ENCODE measurements at regions not wholly inside any gene's neighbourhood (a gene's known extent, or its start where the extent isn't known, plus 50 kb on each side); places are given as distances from the start of the nearest gene placed in this dataset.

DNA sequence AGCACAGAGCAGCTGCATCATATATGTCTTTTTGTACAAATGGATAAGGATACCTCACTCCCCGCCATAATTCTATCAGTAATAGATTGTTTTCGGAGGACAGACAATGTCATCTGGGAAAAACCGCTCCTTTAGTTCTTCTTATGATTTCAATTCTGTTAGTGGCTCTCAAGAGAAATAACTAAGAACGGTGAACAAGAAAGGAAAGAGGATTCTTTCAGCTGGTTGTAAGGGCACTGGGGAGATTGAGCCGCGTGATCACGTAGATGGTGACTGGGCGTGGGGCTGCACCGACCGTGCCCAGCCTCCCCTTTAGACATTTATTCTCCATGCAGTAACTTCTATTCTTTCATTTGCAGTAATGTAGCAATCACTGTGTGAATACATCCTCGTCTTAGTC lies 99.4 kb upstream of the PEG3 start:
- DNase-seq (ENCODE audit: low read depth in 1 of 2, low spot score in 1 of 2), result no peak
- WGBS (ENCODE audit: missing lambda C conversion rate), result 44% methylated on average over 11 of the region's 11 CpGs
- peaks cover 57% of the 10 kb centered on the region for H3K9me3 ChIP-seq
- no peaks in the 10 kb centered on the region for H3K4me1 ChIP-seq
- FAIRE-seq, result no peak
- H3K27ac ChIP-seq, result no peak overlapping the region
- TF ChIP-seq JUN (IDR thresholded peaks at IDR 0.05), result no peak
- TF ChIP-seq, protein P1, sequence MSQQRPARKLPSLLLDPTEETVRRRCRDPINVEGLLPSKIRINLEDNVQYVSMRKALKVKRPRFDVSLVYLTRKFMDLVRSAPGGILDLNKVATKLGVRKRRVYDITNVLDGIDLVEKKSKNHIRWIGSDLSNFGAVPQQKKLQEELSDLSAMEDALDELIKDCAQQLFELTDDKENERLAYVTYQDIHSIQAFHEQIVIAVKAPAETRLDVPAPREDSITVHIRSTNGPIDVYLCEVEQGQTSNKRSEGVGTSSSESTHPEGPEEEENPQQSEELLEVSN (IDR thresholded peaks at IDR 0.05; ENCODE audit: borderline replicate concordance, low read depth), result no peak
- H3K4me2 ChIP-seq, result no peak overlapping the region
- ChIA-PET POLR2A (no interaction called here), CTCF (no interaction called here)
- no peak for ATAC-seq
- H3K4me3 ChIP-seq, result no peak overlapping the region

DNA sequence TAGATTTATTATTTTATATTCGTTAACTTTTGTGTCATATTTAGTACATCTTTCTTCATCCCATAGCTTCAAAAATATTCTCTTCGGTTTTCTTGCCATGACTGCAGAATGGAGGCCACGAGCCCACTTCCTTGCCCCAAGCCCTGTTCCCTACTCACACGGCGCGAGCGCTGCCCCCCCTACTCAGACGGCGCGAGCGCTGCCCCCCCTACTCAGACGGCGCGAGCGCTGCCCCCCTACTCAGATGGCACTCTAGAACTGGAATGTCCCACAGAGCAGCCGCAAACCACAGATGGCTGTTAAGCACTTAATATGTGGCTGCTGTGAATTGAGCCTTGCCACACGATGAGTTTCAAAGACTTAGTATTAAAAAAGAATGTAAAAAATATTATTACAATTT lies 102.2 kb upstream of the PEG3 start:
- no peak for DNase-seq (ENCODE audit: low read depth in 1 of 2, low spot score in 1 of 2)
- 86% methylated on average over 17 of the region's 17 CpGs for WGBS (ENCODE audit: missing lambda C conversion rate)
- peak in 1 of 2 experiments; percentile 94; a peak in 2 of 6 replicates for ATAC-seq
- Histone ChIP-seq H3K4me2 (no peak overlapping the region), H3K9me3 (peaks cover 54% of the 10 kb centered on the region), H3K27ac (no peak overlapping the region), H3K4me1 (no peaks in the 10 kb centered on the region), H3K4me3 (no peak overlapping the region)
- ChIA-PET POLR2A (no interaction called here), CTCF (no interaction called here)
- TF ChIP-seq, protein P2, sequence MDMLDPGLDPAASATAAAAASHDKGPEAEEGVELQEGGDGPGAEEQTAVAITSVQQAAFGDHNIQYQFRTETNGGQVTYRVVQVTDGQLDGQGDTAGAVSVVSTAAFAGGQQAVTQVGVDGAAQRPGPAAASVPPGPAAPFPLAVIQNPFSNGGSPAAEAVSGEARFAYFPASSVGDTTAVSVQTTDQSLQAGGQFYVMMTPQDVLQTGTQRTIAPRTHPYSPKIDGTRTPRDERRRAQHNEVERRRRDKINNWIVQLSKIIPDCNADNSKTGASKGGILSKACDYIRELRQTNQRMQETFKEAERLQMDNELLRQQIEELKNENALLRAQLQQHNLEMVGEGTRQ (IDR thresholded peaks at IDR 0.05), result no peak
- no peak for TF ChIP-seq SREBF2 (IDR thresholded peaks at IDR 0.05)
- no peak for TF ChIP-seq ZSCAN20 (CRISPR knock-in tag; IDR thresholded peaks at IDR 0.05)
- TF ChIP-seq EHF (CRISPR knock-in tag; IDR thresholded peaks at IDR 0.05), result no peak
- TF ChIP-seq PHF8 (IDR thresholded peaks at IDR 0.05; ENCODE audit: borderline replicate concordance, low read depth), result no peak
- no peak for TF ChIP-seq TP53 (CRISPR knock-in tag; IDR thresholded peaks at IDR 0.05)
- TF ChIP-seq SMC3 (IDR thresholded peaks at IDR 0.05), result no peak
- TF ChIP-seq CTCF (IDR thresholded peaks at IDR 0.05), result no peak
- no peak for TF ChIP-seq JUNB (IDR thresholded peaks at IDR 0.05)
- no peak for FAIRE-seq

GRCh38 chr19:56946159-56946558 lies 105.6 kb upstream of the PEG3 start:
- FAIRE-seq (no peak), ATAC-seq (no peak)
- H3K27ac ChIP-seq, result no peak overlapping the region
- TF ChIP-seq ELK1 (IDR thresholded peaks at IDR 0.05; ENCODE audit: low read depth, low read length) (no peak), HEYL (CRISPR knock-in tag; IDR thresholded peaks at IDR 0.05) (no peak), RARB (CRISPR knock-in tag; IDR thresholded peaks at IDR 0.05) (no peak), ZSCAN20 (CRISPR knock-in tag; IDR thresholded peaks at IDR 0.05) (no peak), FOXS1 (CRISPR knock-in tag; IDR thresholded peaks at IDR 0.05) (no peak), KDM5A (IDR thresholded peaks at IDR 0.05) (no peak), EP300 (IDR thresholded peaks at IDR 0.05) (no peak), CTCF (IDR thresholded peaks at IDR 0.05) (no peak), MYC (IDR thresholded peaks at IDR 0.05; ENCODE audit: borderline replicate concordance, low read length) (no peak), MAFK (IDR thresholded peaks at IDR 0.05; ENCODE audit: partially characterized antibody) (no peak), MAZ (IDR thresholded peaks at IDR 0.05; ENCODE audit: borderline replicate concordance, low read depth, low read length) (no peak), CEBPB (IDR thresholded peaks at IDR 0.05) (no peak), ZC3H11A (IDR thresholded peaks at IDR 0.05) (no peak), RCOR1 (IDR thresholded peaks at IDR 0.05; ENCODE audit: low read depth, low read length) (no peak)
- TF ChIP-seq, protein P3, sequence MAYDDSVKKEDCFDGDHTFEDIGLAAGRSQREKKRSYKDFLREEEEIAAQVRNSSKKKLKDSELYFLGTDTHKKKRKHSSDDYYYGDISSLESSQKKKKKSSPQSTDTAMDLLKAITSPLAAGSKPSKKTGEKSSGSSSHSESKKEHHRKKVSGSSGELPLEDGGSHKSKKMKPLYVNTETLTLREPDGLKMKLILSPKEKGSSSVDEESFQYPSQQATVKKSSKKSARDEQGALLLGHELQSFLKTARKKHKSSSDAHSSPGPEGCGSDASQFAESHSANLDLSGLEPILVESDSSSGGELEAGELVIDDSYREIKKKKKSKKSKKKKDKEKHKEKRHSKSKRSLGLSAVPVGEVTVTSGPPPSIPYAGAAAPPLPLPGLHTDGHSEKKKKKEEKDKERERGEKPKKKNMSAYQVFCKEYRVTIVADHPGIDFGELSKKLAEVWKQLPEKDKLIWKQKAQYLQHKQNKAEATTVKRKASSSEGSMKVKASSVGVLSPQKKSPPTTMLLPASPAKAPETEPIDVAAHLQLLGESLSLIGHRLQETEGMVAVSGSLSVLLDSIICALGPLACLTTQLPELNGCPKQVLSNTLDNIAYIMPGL (CRISPR knock-in tag; IDR thresholded peaks at IDR 0.05; ENCODE audit: borderline replicate concordance), result no peak
- TF ChIP-seq, protein P4, sequence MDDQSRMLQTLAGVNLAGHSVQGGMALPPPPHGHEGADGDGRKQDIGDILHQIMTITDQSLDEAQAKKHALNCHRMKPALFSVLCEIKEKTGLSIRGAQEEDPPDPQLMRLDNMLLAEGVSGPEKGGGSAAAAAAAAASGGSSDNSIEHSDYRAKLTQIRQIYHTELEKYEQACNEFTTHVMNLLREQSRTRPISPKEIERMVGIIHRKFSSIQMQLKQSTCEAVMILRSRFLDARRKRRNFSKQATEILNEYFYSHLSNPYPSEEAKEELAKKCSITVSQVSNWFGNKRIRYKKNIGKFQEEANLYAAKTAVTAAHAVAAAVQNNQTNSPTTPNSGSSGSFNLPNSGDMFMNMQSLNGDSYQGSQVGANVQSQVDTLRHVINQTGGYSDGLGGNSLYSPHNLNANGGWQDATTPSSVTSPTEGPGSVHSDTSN (IDR thresholded peaks at IDR 0.05), result no peak
- TF ChIP-seq, protein P1 (IDR thresholded peaks at IDR 0.05; ENCODE audit: borderline replicate concordance, low read depth), result no peak

More at GRCh38 chr19:56946159-56946558, 105.6 kb upstream of the PEG3 start:
- ChIA-PET POLR2A (no interaction called here), CTCF (no interaction called here)
- 3% methylated on average over 6 of the region's 6 CpGs for WGBS (ENCODE audit: missing lambda C conversion rate)
- DNase-seq (ENCODE audit: low read depth in 1 of 2, low spot score in 1 of 2), result no peak
- Histone ChIP-seq H3K4me1 (no peaks in the 10 kb centered on the region), H3K4me2 (no peak overlapping the region), H3K4me3 (no peak overlapping the region), H3K9me3 (peaks cover 61% of the 10 kb centered on the region)

Data from A549 (cell line).